ENCODE measurements at regions not wholly inside any gene's neighbourhood (a gene's known extent, or its start where the extent isn't known, plus 50 kb on each side); places are given as distances from the start of the nearest gene placed in this dataset.
"Not testable (repeated sequence)": the region's sequence is repeated elsewhere in the genome, so short reads cannot be mapped to it uniquely, and the experiment has no call there.

GRCh38 chr7:155384751-155385150 is 73.2 kb upstream of the EN2 start:
- Histone ChIP-seq H3K27me3 (ENCODE audit: control insufficient read depth in 2 of 2, insufficient read depth in 2 of 2, low read length in 2 of 2) (peaks cover 47 to 66% of the 10 kb centered on the region in 2 donors), H3K9ac (ENCODE audit: low read depth in 1 of 2, low read length in 2 of 2) (no peak overlapping the region), H3K27ac (ENCODE audit: low read depth in 2 of 2, low read length in 2 of 2) (no peak overlapping the region), H3K36me3 (ENCODE audit: control insufficient read depth in 2 of 2, insufficient read depth in 2 of 2, low read length in 2 of 2) (no peaks in the 10 kb centered on the region), H3K4me1 (ENCODE audit: control insufficient read depth in 2 of 2, insufficient read depth in 2 of 2, low read length in 2 of 2) (peaks cover 4 to 9% of the 10 kb centered on the region in 2 donors), H3K4me3 (ENCODE audit: low read length in 2 of 2) (no peak overlapping the region), H3K9me3 (ENCODE audit: control insufficient read depth in 2 of 2, low read length in 2 of 2) (no peaks in the 10 kb centered on the region)

DNA sequence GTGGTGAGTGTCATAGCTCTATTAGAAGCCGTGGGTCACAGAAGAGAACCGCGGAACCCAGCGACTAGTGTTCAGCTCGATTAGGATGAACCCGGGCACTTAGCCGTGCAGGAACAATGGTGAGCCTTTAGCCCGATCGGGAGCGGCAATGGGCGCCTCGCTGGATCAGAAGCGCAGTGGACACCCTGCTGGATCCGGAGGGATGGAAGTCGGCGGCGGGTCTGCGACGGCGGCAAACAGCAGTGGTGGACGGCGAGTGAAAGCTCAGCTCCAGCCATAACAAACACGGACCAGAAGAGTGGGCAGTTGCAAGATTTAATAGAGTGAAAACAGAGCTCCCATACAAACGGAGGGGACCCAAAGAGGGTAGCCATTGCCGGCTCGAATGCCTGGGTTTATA is 72.7 kb upstream of the EN2 start:
- H3K4me3 ChIP-seq (ENCODE audit: low read length in 2 of 2); H3K9ac ChIP-seq (ENCODE audit: low read depth in 1 of 2, low read length in 2 of 2); H3K27ac ChIP-seq (ENCODE audit: low read depth in 2 of 2, low read length in 2 of 2); H3K36me3 ChIP-seq (ENCODE audit: control insufficient read depth in 2 of 2, insufficient read depth in 2 of 2, low read length in 2 of 2); H3K4me1 ChIP-seq (ENCODE audit: control insufficient read depth in 2 of 2, insufficient read depth in 2 of 2, low read length in 2 of 2); H3K9me3 ChIP-seq (ENCODE audit: control insufficient read depth in 2 of 2, low read length in 2 of 2): not testable (repeated sequence)
- peaks cover 44 to 62% of the 10 kb centered on the region in 2 donors for H3K27me3 ChIP-seq (ENCODE audit: control insufficient read depth in 2 of 2, insufficient read depth in 2 of 2, low read length in 2 of 2)

- Histone ChIP-seq H3K27me3 (ENCODE audit: control insufficient read depth in 2 of 2, insufficient read depth in 2 of 2, low read length in 2 of 2) (peaks cover 35 to 48% of the 10 kb centered on the region in 2 donors), H3K9ac (ENCODE audit: low read depth in 1 of 2, low read length in 2 of 2) (no peak overlapping the region), H3K4me3 (ENCODE audit: low read length in 2 of 2) (no peak overlapping the region)
These were observed 71.3 kb upstream of the EN2 start for GRCh38 chr7:155386608-155387007.

GRCh38 chr7:155387066-155387620 is 70.8 kb upstream of the EN2 start:
- H3K27ac ChIP-seq (ENCODE audit: low read depth in 2 of 2, low read length in 2 of 2) = no peak overlapping the region
- peaks cover 30 to 42% of the 10 kb centered on the region in 2 donors for H3K27me3 ChIP-seq (ENCODE audit: control insufficient read depth in 2 of 2, insufficient read depth in 2 of 2, low read length in 2 of 2)
- no peak overlapping the region for H3K9ac ChIP-seq (ENCODE audit: low read depth in 1 of 2, low read length in 2 of 2)
- no peaks in the 10 kb centered on the region for H3K4me1 ChIP-seq (ENCODE audit: control insufficient read depth in 2 of 2, insufficient read depth in 2 of 2, low read length in 2 of 2)
- no peaks in the 10 kb centered on the region for H3K36me3 ChIP-seq (ENCODE audit: control insufficient read depth in 2 of 2, insufficient read depth in 2 of 2, low read length in 2 of 2)
- H3K4me3 ChIP-seq (ENCODE audit: low read length in 2 of 2) = no peak overlapping the region
- H3K9me3 ChIP-seq (ENCODE audit: control insufficient read depth in 2 of 2, low read length in 2 of 2) = no peaks in the 10 kb centered on the region

More at GRCh38 chr7:155386608-155387007, 71.3 kb upstream of the EN2 start:
- Histone ChIP-seq H3K27ac (ENCODE audit: low read depth in 2 of 2, low read length in 2 of 2) (no peak overlapping the region), H3K9me3 (ENCODE audit: control insufficient read depth in 2 of 2, low read length in 2 of 2) (no peaks in the 10 kb centered on the region), H3K4me1 (ENCODE audit: control insufficient read depth in 2 of 2, insufficient read depth in 2 of 2, low read length in 2 of 2) (peaks cover 4% of the 10 kb centered on the region in 2 donors), H3K36me3 (ENCODE audit: control insufficient read depth in 2 of 2, insufficient read depth in 2 of 2, low read length in 2 of 2) (no peaks in the 10 kb centered on the region)

DNA sequence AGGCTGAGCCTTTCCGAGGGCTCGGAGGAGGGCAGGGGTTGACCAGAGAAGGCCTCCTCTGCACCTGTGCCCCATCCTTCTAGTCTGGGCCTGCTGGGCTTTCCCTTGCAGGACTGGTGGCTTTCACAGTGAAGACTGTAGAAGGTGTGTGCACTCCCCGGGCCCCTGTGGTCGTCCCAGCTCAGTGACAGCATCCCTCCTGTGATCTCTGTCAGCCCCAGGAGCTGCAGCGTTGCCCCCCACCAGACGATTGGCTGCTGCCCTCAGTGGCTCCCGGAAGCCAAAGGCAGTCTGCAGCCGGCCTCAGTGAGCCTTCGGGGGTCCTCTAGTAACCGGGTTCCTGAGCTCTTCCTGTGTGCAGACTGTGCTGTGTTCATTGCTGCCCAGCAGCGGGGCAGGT is 69.4 kb upstream of the EN2 start:
- H3K27ac ChIP-seq (ENCODE audit: low read depth in 2 of 2, low read length in 2 of 2) = no peak overlapping the region
- H3K9ac ChIP-seq (ENCODE audit: low read depth in 1 of 2, low read length in 2 of 2) = no peak overlapping the region
- no peaks in the 10 kb centered on the region for H3K9me3 ChIP-seq (ENCODE audit: control insufficient read depth in 2 of 2, low read length in 2 of 2)
- H3K27me3 ChIP-seq (ENCODE audit: control insufficient read depth in 2 of 2, insufficient read depth in 2 of 2, low read length in 2 of 2) = peaks cover 22 to 29% of the 10 kb centered on the region in 2 donors
- no peak overlapping the region for H3K4me3 ChIP-seq (ENCODE audit: low read length in 2 of 2)
- no peaks in the 10 kb centered on the region for H3K36me3 ChIP-seq (ENCODE audit: control insufficient read depth in 2 of 2, insufficient read depth in 2 of 2, low read length in 2 of 2)
- H3K4me1 ChIP-seq (ENCODE audit: control insufficient read depth in 2 of 2, insufficient read depth in 2 of 2, low read length in 2 of 2) = no peaks in the 10 kb centered on the region

DNA sequence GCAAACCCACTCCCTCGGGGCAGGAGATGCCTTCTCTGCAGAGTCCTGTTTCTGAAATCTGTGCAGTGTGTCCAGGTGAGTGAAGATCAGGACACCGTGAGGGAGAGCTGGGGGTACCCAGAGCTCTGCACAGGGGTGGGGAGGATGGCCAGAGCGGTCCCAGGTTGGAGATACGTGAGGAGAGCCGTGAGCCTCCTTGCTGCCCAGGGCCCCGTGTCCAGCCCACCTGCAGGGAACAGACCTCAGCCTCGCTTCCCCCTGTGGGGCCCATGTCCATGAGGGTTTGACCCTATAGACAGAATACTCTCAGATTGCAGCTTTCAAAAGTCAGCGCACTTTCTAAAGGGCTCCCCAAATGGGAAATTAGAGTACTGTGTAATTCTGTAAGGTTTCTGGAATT is 66.5 kb upstream of the EN2 start:
- Histone ChIP-seq H3K27ac (ENCODE audit: low read depth in 2 of 2, low read length in 2 of 2) (no peak overlapping the region), H3K27me3 (ENCODE audit: control insufficient read depth in 2 of 2, insufficient read depth in 2 of 2, low read length in 2 of 2) (peaks cover 13 to 18% of the 10 kb centered on the region in 2 donors), H3K36me3 (ENCODE audit: control insufficient read depth in 2 of 2, insufficient read depth in 2 of 2, low read length in 2 of 2) (no peaks in the 10 kb centered on the region)

DNA sequence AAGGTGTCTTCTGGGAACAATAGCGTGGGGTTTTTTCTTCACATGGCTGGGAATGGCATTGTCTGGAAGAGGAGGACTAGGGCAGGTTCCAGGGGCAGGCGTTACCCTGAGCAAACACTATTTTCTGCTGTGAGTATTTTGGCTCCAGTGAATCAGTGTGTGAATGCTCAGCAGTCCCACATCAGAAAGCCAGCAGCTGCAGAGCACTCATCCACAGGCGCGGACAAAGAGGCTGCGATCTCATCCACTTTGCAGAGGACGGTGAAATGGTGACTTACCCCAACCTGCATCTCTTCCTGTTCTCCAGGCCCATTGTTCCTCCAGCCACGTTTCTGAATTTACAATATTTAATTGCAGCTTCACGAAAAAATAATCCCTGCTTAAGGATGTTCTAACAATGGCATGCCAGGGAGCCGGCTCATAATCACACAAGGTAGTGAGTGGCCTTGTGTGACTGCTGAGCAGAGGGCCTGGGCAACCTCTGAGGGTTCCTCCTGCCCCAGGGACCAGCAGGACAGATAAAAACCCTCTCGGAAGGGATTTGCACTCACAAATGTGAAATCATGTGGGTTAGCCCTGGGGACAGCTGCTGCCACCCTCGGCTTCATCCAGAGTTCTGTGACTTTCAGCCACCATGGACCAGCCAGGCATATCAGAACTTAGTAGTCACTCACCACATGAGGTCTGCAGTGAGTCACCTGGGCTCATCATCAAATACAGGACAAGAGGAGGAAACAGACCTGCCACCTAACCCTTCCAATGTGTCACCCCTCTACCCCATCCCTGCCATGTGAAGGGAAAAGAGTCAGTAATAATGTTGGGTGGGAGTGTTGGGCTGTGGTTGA is 65.0 kb upstream of the EN2 start:
- peaks cover 7 to 15% of the 10 kb centered on the region in 2 donors for H3K27me3 ChIP-seq (ENCODE audit: control insufficient read depth in 2 of 2, insufficient read depth in 2 of 2, low read length in 2 of 2)
- H3K4me3 ChIP-seq (ENCODE audit: low read length in 2 of 2) = no peak overlapping the region
- no peak overlapping the region for H3K27ac ChIP-seq (ENCODE audit: low read depth in 2 of 2, low read length in 2 of 2)
- H3K36me3 ChIP-seq (ENCODE audit: control insufficient read depth in 2 of 2, insufficient read depth in 2 of 2, low read length in 2 of 2) = no peaks in the 10 kb centered on the region
- H3K9ac ChIP-seq (ENCODE audit: low read depth in 1 of 2, low read length in 2 of 2) = no peak overlapping the region
- no peaks in the 10 kb centered on the region for H3K9me3 ChIP-seq (ENCODE audit: control insufficient read depth in 2 of 2, low read length in 2 of 2)
- no peaks in the 10 kb centered on the region for H3K4me1 ChIP-seq (ENCODE audit: control insufficient read depth in 2 of 2, insufficient read depth in 2 of 2, low read length in 2 of 2)

More for the DNA sequence above, 66.5 kb upstream of the EN2 start:
- Histone ChIP-seq H3K4me1 (ENCODE audit: control insufficient read depth in 2 of 2, insufficient read depth in 2 of 2, low read length in 2 of 2) (no peaks in the 10 kb centered on the region), H3K9me3 (ENCODE audit: control insufficient read depth in 2 of 2, low read length in 2 of 2) (no peaks in the 10 kb centered on the region), H3K4me3 (ENCODE audit: low read length in 2 of 2) (no peak overlapping the region), H3K9ac (ENCODE audit: low read depth in 1 of 2, low read length in 2 of 2) (no peak overlapping the region)

GRCh38 chr7:155394413-155394812 is 63.5 kb upstream of the EN2 start:
- Histone ChIP-seq H3K4me3 (ENCODE audit: low read length in 2 of 2) (no peak overlapping the region), H3K9me3 (ENCODE audit: control insufficient read depth in 2 of 2, low read length in 2 of 2) (no peaks in the 10 kb centered on the region), H3K9ac (ENCODE audit: low read depth in 1 of 2, low read length in 2 of 2) (no peak overlapping the region), H3K36me3 (ENCODE audit: control insufficient read depth in 2 of 2, insufficient read depth in 2 of 2, low read length in 2 of 2) (no peaks in the 10 kb centered on the region), H3K4me1 (ENCODE audit: control insufficient read depth in 2 of 2, insufficient read depth in 2 of 2, low read length in 2 of 2) (no peaks in the 10 kb centered on the region), H3K27ac (ENCODE audit: low read depth in 2 of 2, low read length in 2 of 2) (no peak overlapping the region), H3K27me3 (ENCODE audit: control insufficient read depth in 2 of 2, insufficient read depth in 2 of 2, low read length in 2 of 2) (peaks cover 4 to 7% of the 10 kb centered on the region in 2 donors)

DNA sequence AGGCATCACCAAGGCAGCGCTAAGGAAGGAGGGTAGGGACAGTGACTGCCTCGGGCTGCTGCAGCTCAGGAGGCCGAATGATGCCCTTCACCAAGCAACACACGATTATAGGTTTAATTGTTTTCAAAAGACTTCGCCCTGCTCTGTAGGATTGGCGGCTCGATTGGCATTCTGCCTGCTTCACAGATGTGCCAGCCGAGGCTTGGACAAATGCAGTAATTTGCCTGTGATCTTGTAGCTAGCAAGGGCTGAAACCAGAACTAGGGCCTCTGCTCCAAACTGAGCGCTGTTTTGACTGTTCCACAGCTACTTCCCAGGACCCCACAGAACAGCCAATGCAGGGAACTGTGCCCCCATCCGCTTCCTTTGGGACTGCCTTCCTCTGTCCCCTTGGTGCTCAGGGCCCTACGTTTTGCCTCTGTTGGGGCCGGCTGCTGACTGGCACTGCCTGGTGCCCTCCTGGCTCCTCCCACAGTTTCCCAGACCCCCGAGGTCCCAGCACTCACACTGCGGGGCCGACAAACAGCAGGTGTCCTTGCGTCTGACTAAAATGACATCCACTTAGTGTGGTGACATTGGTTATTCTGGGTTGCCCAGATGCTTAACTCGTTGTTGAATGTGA is 62.6 kb upstream of the EN2 start:
- H3K36me3 ChIP-seq (ENCODE audit: control insufficient read depth in 2 of 2, insufficient read depth in 2 of 2, low read length in 2 of 2) = no peaks in the 10 kb centered on the region
- H3K4me1 ChIP-seq (ENCODE audit: control insufficient read depth in 2 of 2, insufficient read depth in 2 of 2, low read length in 2 of 2) = no peaks in the 10 kb centered on the region
- no peak overlapping the region for H3K27ac ChIP-seq (ENCODE audit: low read depth in 2 of 2, low read length in 2 of 2)
- H3K9me3 ChIP-seq (ENCODE audit: control insufficient read depth in 2 of 2, low read length in 2 of 2) = no peaks in the 10 kb centered on the region
- H3K4me3 ChIP-seq (ENCODE audit: low read length in 2 of 2) = no peak overlapping the region
- peaks cover 4 to 14% of the 10 kb centered on the region in 2 donors for H3K27me3 ChIP-seq (ENCODE audit: control insufficient read depth in 2 of 2, insufficient read depth in 2 of 2, low read length in 2 of 2)
- H3K9ac ChIP-seq (ENCODE audit: low read depth in 1 of 2, low read length in 2 of 2) = no peak overlapping the region

DNA sequence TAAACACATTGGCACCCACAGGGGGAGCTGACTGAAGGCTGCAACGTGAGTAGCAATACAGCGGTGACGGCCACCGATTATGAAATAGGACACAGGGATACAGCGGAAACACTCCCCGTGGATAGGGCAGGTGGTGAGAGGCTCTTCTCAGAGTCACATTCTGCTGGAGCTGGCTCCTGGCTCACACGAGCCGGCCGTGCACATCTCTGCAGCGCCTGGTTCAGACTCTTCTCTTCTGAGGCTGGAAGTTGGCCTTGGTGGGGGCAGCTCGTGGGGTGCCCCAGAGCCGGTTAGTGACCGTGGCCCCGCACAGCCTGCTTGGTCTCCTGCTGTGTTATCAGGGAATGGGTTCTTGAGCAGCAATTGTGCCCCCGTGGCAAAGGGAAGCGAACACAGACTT is 61.3 kb upstream of the EN2 start:
- no peak overlapping the region for H3K9ac ChIP-seq (ENCODE audit: low read depth in 1 of 2, low read length in 2 of 2)
- H3K9me3 ChIP-seq (ENCODE audit: control insufficient read depth in 2 of 2, low read length in 2 of 2) = no peaks in the 10 kb centered on the region
- H3K36me3 ChIP-seq (ENCODE audit: control insufficient read depth in 2 of 2, insufficient read depth in 2 of 2, low read length in 2 of 2) = no peaks in the 10 kb centered on the region
- peaks cover 7 to 15% of the 10 kb centered on the region in 2 donors for H3K27me3 ChIP-seq (ENCODE audit: control insufficient read depth in 2 of 2, insufficient read depth in 2 of 2, low read length in 2 of 2)
- no peak overlapping the region for H3K27ac ChIP-seq (ENCODE audit: low read depth in 2 of 2, low read length in 2 of 2)
- H3K4me3 ChIP-seq (ENCODE audit: low read length in 2 of 2) = no peak overlapping the region
- H3K4me1 ChIP-seq (ENCODE audit: control insufficient read depth in 2 of 2, insufficient read depth in 2 of 2, low read length in 2 of 2) = no peaks in the 10 kb centered on the region
